Glomerular visceral epithelial cell (primary cell): ENCODE measurements at regions not wholly inside any gene's neighbourhood (a gene's known extent, or its start where the extent isn't known, plus 50 kb on each side); places are given as distances from the start of the nearest gene placed in this dataset.
"Not testable (repeated sequence)": the region's sequence is repeated elsewhere in the genome, so short reads cannot be mapped to it uniquely, and the experiment has no call there.

ENCODE experiments used
- DNase-seq: peaks from one replicate; pipeline ENCODE4 v3.0.0-alpha.2; 2016; ENCODE audit errors: extremely low spot score

- no peak for DNase-seq
Observed at GRCh38 chrX:97858592-97858991, 974.9 kb downstream of the RPA4 start.

- DNase-seq = no peak
Observed at GRCh38 chrX:97860226-97860625, 976.5 kb downstream of the RPA4 start.

GRCh38 chrX:97863261-97863660, 979.6 kb downstream of the RPA4 start:
- no peak for DNase-seq

GRCh38 chrX:97867266-97867665, 983.6 kb downstream of the RPA4 start:
- no peak for DNase-seq

GRCh38 chrX:97876697-97877407, 993.1 kb downstream of the RPA4 start:
- peak; percentile 12 for DNase-seq

GRCh38 chrX:97882306-97882705, 998.6 kb downstream of the RPA4 start:
- no peak for DNase-seq

- DNase-seq = peak; percentile 15
Observed at GRCh38 chrX:97895751-97896150, 1012.0 kb downstream of the RPA4 start.

- DNase-seq = no peak
Observed at GRCh38 chrX:97897998-97898397, 1014.3 kb downstream of the RPA4 start.

GRCh38 chrX:97898798-97899197, 1015.1 kb downstream of the RPA4 start:
- peak; percentile 58 for DNase-seq

GRCh38 chrX:97907791-97908190, 1024.1 kb downstream of the RPA4 start:
- no peak for DNase-seq

- no peak for DNase-seq
Observed at GRCh38 chrX:97909245-97909644, 1025.5 kb downstream of the RPA4 start.

GRCh38 chrX:97915390-97915789, 1031.7 kb downstream of the RPA4 start:
- not testable (repeated sequence) for DNase-seq

GRCh38 chrX:97921223-97921622, 1037.5 kb downstream of the RPA4 start:
- not testable (repeated sequence) for DNase-seq

GRCh38 chrX:97931586-97931985, 1047.9 kb downstream of the RPA4 start:
- no peak for DNase-seq

GRCh38 chrX:97936296-97936695, 1052.6 kb downstream of the RPA4 start:
- no peak for DNase-seq

GRCh38 chrX:97938706-97939105, 1055.0 kb downstream of the RPA4 start:
- DNase-seq = no peak

- DNase-seq = no peak
Observed at GRCh38 chrX:97968376-97969163, 1084.9 kb downstream of the RPA4 start.

GRCh38 chrX:97984641-97985040, 1100.9 kb downstream of the RPA4 start:
- DNase-seq = no peak

GRCh38 chrX:97985096-97985495, 1101.4 kb downstream of the RPA4 start:
- DNase-seq = no peak

GRCh38 chrX:97987979-97988378, 1104.3 kb downstream of the RPA4 start:
- DNase-seq = no peak

- no peak for DNase-seq
Observed at GRCh38 chrX:97995834-97996233, 1112.1 kb downstream of the RPA4 start.

- DNase-seq = no peak
Observed at GRCh38 chrX:98028691-98029090, 1145.0 kb downstream of the RPA4 start.

- no peak for DNase-seq
Observed at GRCh38 chrX:98029861-98030260, 1146.2 kb downstream of the RPA4 start.
